B cell (primary cell): ENCODE measurements at regions not wholly inside any gene's neighbourhood (a gene's known extent, or its start where the extent isn't known, plus 50 kb on each side); places are given as distances from the start of the nearest gene placed in this dataset.

ENCODE experiments used
- ATAC-seq: fragments of 200-7000 bp; cut with Tn5 transposase; one replicate; pipeline ENCODE4 v1.10.0; 2021; ENCODE audit warnings: low read depth, mild to moderate bottlenecking, moderate number of reproducible peaks, moderate library complexity
- CTCF ChIA-PET: fragments of 350-600 bp; sonication (Branson Sonifier 250); formaldehyde crosslinking; loops from one replicate; lab custom pipeline; 2021; ENCODE audit warnings: antibody characterized with exemption, inconsistent platforms; lab: Charles Lee
- POLR2A ChIA-PET: fragments of 350-600 bp; sonication (Branson Sonifier 250); formaldehyde crosslinking; loops from one replicate; lab custom pipeline; 2021; ENCODE audit warnings: antibody characterized with exemption; lab: Charles Lee
- DNase-seq: peaks from one replicate; pipeline ENCODE4 v3.0.0; 2013
- H2AFZ ChIP-seq: 2 replicates; pipeline ENCODE4 v1.6.1; 2012; ENCODE audit warnings: mild to moderate bottlenecking, low read depth, low read length; ENCODE audit not compliant: insufficient read depth, poor library complexity, severe bottlenecking
- H3K27ac ChIP-seq, 2 donors: 1 replicate in 1 of 2; 2 replicates in 1 of 2; pipeline ENCODE4 v1.5.1; 2012 to 2013; ENCODE audit warnings: low read length in 2 of 2, mild to moderate bottlenecking in 2 of 2, moderate library complexity in 1 of 2
- H3K27me3 ChIP-seq, 4 experiments: fragments of 200-600 bp in 1 of 4; sonication (generic) in 1 of 4; replicated peaks in 1 of 4; 1 replicate in 2 of 4; 2 replicates in 2 of 4; pipeline versions ENCODE4 v1.6.1 to v1.7.0; 2013 to 2016; ENCODE audit warnings: low read length in 3 of 4, mild to moderate bottlenecking in 2 of 4, mixed read lengths in 1 of 4, moderate library complexity in 1 of 4; ENCODE audit not compliant: insufficient read depth in 4 of 4, control insufficient read depth in 3 of 4; ENCODE audit errors: control extremely low read depth in 1 of 4
- H3K36me3 ChIP-seq, 2 experiments: replicated peaks in 1 of 2; 1 replicate in 1 of 2; 2 replicates in 1 of 2; pipeline versions ENCODE4 v1.6.1 to v1.7.1; 2013; ENCODE audit warnings: low read length in 1 of 2; ENCODE audit not compliant: insufficient read depth in 2 of 2, control insufficient read depth in 1 of 2; ENCODE audit errors: control extremely low read depth in 1 of 2, extremely low read depth in 1 of 2
- H3K4me1 ChIP-seq, 2 donors: fragments of 200-600 bp in 1 of 2; sonication (generic) in 1 of 2; 1 replicate in 1 of 2; 2 replicates in 1 of 2; pipeline versions ENCODE4 v1.5.1 to v1.6.1; 2013 to 2017; ENCODE audit warnings: low read length in 2 of 2; ENCODE audit not compliant: control insufficient read depth in 2 of 2, insufficient read depth in 2 of 2
- H3K4me2 ChIP-seq: replicated peaks from 2 replicates; pipeline ENCODE3; 2012; ENCODE audit warnings: mild to moderate bottlenecking, low read depth, low read length; ENCODE audit not compliant: poor library complexity, severe bottlenecking
- H3K4me3 ChIP-seq, 5 experiments: fragments of 200-600 bp in 1 of 5; sonication (generic) in 1 of 5; 1 replicate in 3 of 5; 2 replicates in 2 of 5; pipeline versions ENCODE4 v1.5.1 to v1.7.0; 2011 to 2016; ENCODE audit warnings: low read length in 4 of 5, mild to moderate bottlenecking in 4 of 5, low read depth in 2 of 5, control low read depth in 1 of 5, moderate library complexity in 1 of 5; ENCODE audit not compliant: insufficient read depth in 1 of 5; ENCODE audit errors: control extremely low read depth in 1 of 5, extremely low read depth in 1 of 5
- H3K79me2 ChIP-seq: fragments of 200-600 bp; sonication (generic); one replicate; pipeline ENCODE4 v1.6.0; 2016; ENCODE audit warnings: low read length; ENCODE audit not compliant: control insufficient read depth, insufficient read depth
- H3K9ac ChIP-seq: fragments of 200-600 bp; sonication (generic); 2 replicates; pipeline ENCODE4 v1.6.1; 2017; ENCODE audit warnings: mild to moderate bottlenecking, low read length, moderate library complexity
- H3K9me3 ChIP-seq, 3 donors: one replicate each; pipeline versions ENCODE4 v1.6.1 to v1.7.1; 2013; ENCODE audit warnings: low read length in 2 of 3; ENCODE audit not compliant: control insufficient read depth in 2 of 3, insufficient read depth in 1 of 3; ENCODE audit errors: control extremely low read depth in 1 of 3
- H4K20me1 ChIP-seq: 2 replicates; pipeline ENCODE4 v1.6.0; 2012; ENCODE audit warnings: mild to moderate bottlenecking, low read length; ENCODE audit not compliant: insufficient read depth, control insufficient read depth, poor library complexity, severe bottlenecking
- H3K27ac Mint-ChIP-seq: one replicate; pipeline ENCODE4 v1.8.0; 2021; ENCODE audit warnings: mixed read lengths
- H3K27me3 Mint-ChIP-seq: one replicate; pipeline ENCODE4 v1.8.0; 2021; ENCODE audit warnings: mixed read lengths
- H3K4me1 Mint-ChIP-seq: one replicate; pipeline ENCODE4 v1.8.0; 2021; ENCODE audit warnings: mixed read lengths
- H3K4me3 Mint-ChIP-seq: one replicate; pipeline ENCODE4 v1.8.0; 2021; ENCODE audit warnings: mixed read lengths
- H3K9me3 Mint-ChIP-seq: one replicate; pipeline ENCODE4 v1.8.0; 2022; ENCODE audit warnings: mixed read lengths; ENCODE audit not compliant: insufficient read depth
- CTCF ChIP-seq: fragments of 200-600 bp; IDR thresholded peaks from one replicate; pipeline ENCODE4 v1.8.0; 2022; ENCODE audit warnings: antibody characterized with exemption, mild to moderate bottlenecking
- EZH2 ChIP-seq: IDR thresholded peaks from 2 replicates; pipeline ENCODE4 v1.6.1; 2012; ENCODE audit warnings: borderline replicate concordance, low read depth, mild to moderate bottlenecking, moderate library complexity, low read length; ENCODE audit not compliant: insufficient read depth, poor library complexity, severe bottlenecking
- WGBS: methylation state at CpG from one replicate; pipeline ENCODE4 v1.1.5; 2013; ENCODE audit warnings: missing lambda C conversion rate; ENCODE audit not compliant: insufficient coverage; 5-methylcytosine and 5-hydroxymethylcytosine counted together
- intact Hi-C: fragments of 100-400 bp; cut with micrococcal nuclease; formaldehyde crosslinking; loops from one replicate; pipeline ENCODE4 v1.10.0; 2022

- H3K27ac ChIP-seq = no peak overlapping the region
- no peak overlapping the region for H3K4me2 ChIP-seq
- CTCF ChIA-PET = no interaction called here
- peaks cover 0 to 3% (median 0%) of the 10 kb centered on the region in 3 donors for H3K9me3 ChIP-seq
- Mint-ChIP-seq H3K27ac (no peak overlapping the region), H3K27me3 (no peaks in the 10 kb centered on the region), H3K4me1 (no peaks in the 10 kb centered on the region), H3K4me3 (no peak overlapping the region), H3K9me3 (no peaks in the 10 kb centered on the region)
- H3K27me3 ChIP-seq = no peaks in the 10 kb centered on the region
- TF ChIP-seq EZH2 (no peak), CTCF (no peak)
- no peak for ATAC-seq
- H3K9ac ChIP-seq = no peak overlapping the region
- H3K4me1 ChIP-seq = no peaks in the 10 kb centered on the region
- DNase-seq = no peak
- intact Hi-C loops = no loop called here
- no peaks in the 10 kb centered on the region for H3K79me2 ChIP-seq
- 96% methylated on average over 4 of the region's 11 CpGs for WGBS
- no peaks in the 10 kb centered on the region for H3K36me3 ChIP-seq
- no peaks in the 10 kb centered on the region for H4K20me1 ChIP-seq
- H3K4me3 ChIP-seq = no peak overlapping the region
- POLR2A ChIA-PET = no interaction called here
- H2AFZ ChIP-seq = no peak overlapping the region
Measured at GRCh38 chr3:69445024-69445423, 59.1 kb upstream of the FRMD4B start.

- no peaks in the 10 kb centered on the region for H3K27me3 Mint-ChIP-seq
- ChIA-PET CTCF (no interaction called here), POLR2A (no interaction called here)
- H3K4me1 Mint-ChIP-seq = peaks cover 4% of the 10 kb centered on the region
- Histone ChIP-seq H3K4me3 (no peak overlapping the region), H3K36me3 (no peaks in the 10 kb centered on the region), H3K9me3 (peaks cover 0 to 3% (median 0%) of the 10 kb centered on the region in 3 donors), H2AFZ (no peak overlapping the region), H3K9ac (no peak overlapping the region), H3K79me2 (no peaks in the 10 kb centered on the region), H3K27ac (no peak overlapping the region), H3K27me3 (no peaks in the 10 kb centered on the region), H3K4me2 (no peak overlapping the region), H3K4me1 (no peaks in the 10 kb centered on the region), H4K20me1 (no peaks in the 10 kb centered on the region)
- DNase-seq (no peak), ATAC-seq (no peak)
- H3K9me3 Mint-ChIP-seq = no peaks in the 10 kb centered on the region
- intact Hi-C loops = no loop called here
- no peak overlapping the region for H3K4me3 Mint-ChIP-seq
- TF ChIP-seq CTCF (no peak), EZH2 (no peak)
- no peak overlapping the region for H3K27ac Mint-ChIP-seq
Measured at GRCh38 chr3:69443457-69443920, 57.6 kb upstream of the FRMD4B start.
